CD4-positive, CD25-positive, alpha-beta regulatory T cell (primary cell): ENCODE measurements at regions not wholly inside any gene's neighbourhood (a gene's known extent, or its start where the extent isn't known, plus 50 kb on each side); places are given as distances from the start of the nearest gene placed in this dataset.
"Not testable (repeated sequence)": the region's sequence is repeated elsewhere in the genome, so short reads cannot be mapped to it uniquely, and the experiment has no call there.

Source experiments
- ATAC-seq, 2 donors: fragments of 150-1000 bp; cut with Tn5 transposase; one replicate each; pipeline ENCODE4 v1.10.0; 2021; ENCODE audit warnings: low read depth in 2 of 2, moderate number of reproducible peaks in 2 of 2, moderate library complexity in 1 of 2
- DNase-seq, 3 donors: peaks; one replicate each; pipeline versions ENCODE4 v3.0.0 to v3.0.0-alpha.2; 2012 to 2022; ENCODE audit warnings: mixed read lengths in 1 of 3
- H3K27ac ChIP-seq: one replicate; pipeline ENCODE4 v1.7.0; 2013; ENCODE audit warnings: mild to moderate bottlenecking, low read length; ENCODE audit not compliant: insufficient read depth, poor library complexity, severe bottlenecking
- H3K27me3 ChIP-seq: one replicate; pipeline ENCODE4 v1.7.0; 2013; ENCODE audit warnings: low read length; ENCODE audit not compliant: control insufficient read depth, insufficient read depth
- H3K36me3 ChIP-seq: one replicate; pipeline ENCODE4 v1.7.0; 2013; ENCODE audit warnings: mild to moderate bottlenecking, low read length, moderate library complexity; ENCODE audit not compliant: control insufficient read depth, insufficient read depth
- H3K4me1 ChIP-seq: 2 replicates; pipeline ENCODE4 v1.7.0; 2013; ENCODE audit warnings: mild to moderate bottlenecking, low read length; ENCODE audit not compliant: insufficient read depth, control insufficient read depth, poor library complexity, severe bottlenecking
- H3K4me3 ChIP-seq: one replicate; pipeline ENCODE4 v1.7.0; 2013; ENCODE audit warnings: low read depth, mild to moderate bottlenecking, low read length, moderate library complexity
- H3K9me3 ChIP-seq, 2 experiments: 1 replicate in 1 of 2; 2 replicates in 1 of 2; pipeline ENCODE4 v1.7.0; 2013; ENCODE audit warnings: low read length in 2 of 2, mild to moderate bottlenecking in 1 of 2, moderate library complexity in 1 of 2; ENCODE audit not compliant: control insufficient read depth in 2 of 2
- H3K27ac Mint-ChIP-seq, 3 donors: one replicate each; pipeline ENCODE4 v1.8.0; 2020 to 2022; ENCODE audit warnings: mild to moderate bottlenecking in 3 of 3, mixed read lengths in 3 of 3, moderate library complexity in 2 of 3
- H3K27me3 Mint-ChIP-seq: one replicate; pipeline ENCODE4 v1.8.0; 2022; ENCODE audit warnings: mild to moderate bottlenecking, mixed read lengths
- H3K36me3 Mint-ChIP-seq: one replicate; pipeline ENCODE4 v1.8.0; 2020; ENCODE audit warnings: mixed read lengths
- H3K4me1 Mint-ChIP-seq, 4 donors: one replicate each; pipeline ENCODE4 v1.8.0; 2020 to 2022; ENCODE audit warnings: mixed read lengths in 4 of 4, mild to moderate bottlenecking in 1 of 4
- H3K4me3 Mint-ChIP-seq, 4 donors: one replicate each; pipeline ENCODE4 v1.8.0; 2020 to 2022; ENCODE audit warnings: mild to moderate bottlenecking in 4 of 4, mixed read lengths in 4 of 4, moderate library complexity in 3 of 4
- H3K9me3 Mint-ChIP-seq, 7 donors: one replicate each; pipeline ENCODE4 v1.8.0; 2020 to 2022; ENCODE audit warnings: mixed read lengths in 7 of 7, mild to moderate bottlenecking in 3 of 7, moderate library complexity in 2 of 7

DNA sequence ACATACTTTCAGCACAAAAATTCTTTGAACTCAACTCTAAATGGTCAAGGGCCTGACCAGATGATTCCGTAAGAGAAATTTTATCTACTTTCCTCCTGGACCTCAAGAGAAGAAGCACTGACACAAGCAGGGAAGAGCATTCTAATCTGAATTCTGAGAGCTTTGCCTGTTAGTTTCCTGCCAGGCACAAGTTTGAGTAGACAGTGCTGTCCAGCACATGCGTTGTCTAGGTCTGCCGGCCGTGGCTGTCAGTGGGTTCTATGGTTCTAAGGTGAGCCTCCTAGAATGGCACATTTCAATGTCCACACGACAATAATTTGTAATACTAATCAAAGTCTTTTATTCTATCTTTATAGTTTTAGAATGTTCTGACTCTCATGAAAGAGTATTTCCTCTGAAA, 91.9 kb downstream of the RFPL4B start:
- no peak for ATAC-seq
- H3K4me3 ChIP-seq, result no peak overlapping the region
- no peaks in the 10 kb centered on the region for H3K9me3 Mint-ChIP-seq
- H3K27me3 Mint-ChIP-seq, result peaks cover 4% of the 10 kb centered on the region
- H3K4me3 Mint-ChIP-seq, result no peak overlapping the region
- no peaks in the 10 kb centered on the region for H3K4me1 ChIP-seq
- H3K9me3 ChIP-seq, result no peaks in the 10 kb centered on the region
- H3K27ac ChIP-seq, result no peak overlapping the region
- H3K36me3 ChIP-seq, result no peaks in the 10 kb centered on the region
- no peak for DNase-seq
- no peak overlapping the region for H3K27ac Mint-ChIP-seq
- H3K4me1 Mint-ChIP-seq, result no peaks in the 10 kb centered on the region
- H3K27me3 ChIP-seq, result no peaks in the 10 kb centered on the region
- H3K36me3 Mint-ChIP-seq, result no peaks in the 10 kb centered on the region

DNA sequence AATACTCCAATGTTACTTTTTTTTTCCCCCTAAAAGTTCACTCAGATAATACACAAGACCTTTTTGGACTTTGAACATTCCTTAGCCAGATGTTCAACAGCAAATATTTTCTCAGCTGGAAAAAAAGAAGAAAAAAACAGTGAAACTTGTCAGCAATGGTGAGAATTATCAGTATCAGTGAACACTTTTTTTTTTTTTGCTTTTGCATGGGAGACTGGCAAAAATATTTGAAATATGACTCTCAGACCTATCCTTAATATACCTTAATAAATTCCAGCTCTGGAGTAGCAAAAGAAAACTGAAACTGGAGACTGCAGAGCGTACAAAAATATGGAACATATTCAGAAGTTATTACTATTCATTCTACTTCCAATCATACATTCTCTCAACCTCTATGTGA, 92.3 kb downstream of the RFPL4B start:
- Histone ChIP-seq H3K4me3 (no peak overlapping the region), H3K27me3 (no peaks in the 10 kb centered on the region), H3K4me1 (no peaks in the 10 kb centered on the region), H3K9me3 (no peaks in the 10 kb centered on the region), H3K36me3 (no peaks in the 10 kb centered on the region), H3K27ac (no peak overlapping the region)
- no peak for ATAC-seq
- Mint-ChIP-seq H3K9me3 (no peaks in the 10 kb centered on the region), H3K27ac (no peak overlapping the region), H3K4me1 (no peaks in the 10 kb centered on the region), H3K36me3 (no peaks in the 10 kb centered on the region), H3K4me3 (no peak overlapping the region), H3K27me3 (peaks cover 4% of the 10 kb centered on the region)
- DNase-seq, result no peak

DNA sequence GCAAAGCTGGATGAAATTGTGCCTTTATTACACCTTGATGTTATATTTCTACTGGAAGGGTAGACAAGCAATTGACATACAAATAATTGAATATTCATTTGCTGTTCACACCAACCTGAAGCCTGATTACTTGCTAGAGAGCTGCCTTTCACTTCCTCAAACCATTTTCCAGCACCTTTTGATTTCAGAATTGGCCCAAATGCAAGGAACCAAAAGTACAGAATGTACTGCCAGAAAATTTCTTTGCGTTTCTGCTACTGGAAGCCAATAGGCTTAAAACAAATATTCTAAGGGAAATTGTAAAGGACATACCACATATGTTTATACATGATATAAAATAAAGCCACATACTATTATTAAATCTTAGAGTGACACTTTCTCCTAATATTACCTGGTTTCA, 94.5 kb downstream of the RFPL4B start:
- no peak overlapping the region for H3K27ac ChIP-seq
- no peaks in the 10 kb centered on the region for H3K9me3 ChIP-seq
- Mint-ChIP-seq H3K36me3 (no peaks in the 10 kb centered on the region), H3K27me3 (peaks cover 4% of the 10 kb centered on the region), H3K4me1 (no peaks in the 10 kb centered on the region), H3K27ac (no peak overlapping the region), H3K4me3 (no peak overlapping the region), H3K9me3 (no peaks in the 10 kb centered on the region)
- no peaks in the 10 kb centered on the region for H3K4me1 ChIP-seq
- H3K36me3 ChIP-seq, result no peaks in the 10 kb centered on the region
- DNase-seq (no peak), ATAC-seq (no peak)
- H3K4me3 ChIP-seq, result no peak overlapping the region
- no peaks in the 10 kb centered on the region for H3K27me3 ChIP-seq

- DNase-seq (no peak), ATAC-seq (no peak)
- Mint-ChIP-seq H3K4me3 (no peak overlapping the region), H3K27me3 (peaks cover 8% of the 10 kb centered on the region), H3K9me3 (peaks cover 0 to 1% (median 0%) of the 10 kb centered on the region in 7 donors), H3K36me3 (no peaks in the 10 kb centered on the region), H3K27ac (no peak overlapping the region), H3K4me1 (no peaks in the 10 kb centered on the region)
- Histone ChIP-seq H3K9me3 (no peaks in the 10 kb centered on the region), H3K4me1 (no peaks in the 10 kb centered on the region), H3K36me3 (no peaks in the 10 kb centered on the region), H3K27ac (no peak overlapping the region), H3K4me3 (no peak overlapping the region), H3K27me3 (no peaks in the 10 kb centered on the region)
Observed at GRCh38 chr6:112443179-112444065, 96.3 kb downstream of the RFPL4B start.

GRCh38 chr6:112448786-112449185, 101.7 kb downstream of the RFPL4B start:
- not testable (repeated sequence) for H3K4me3 ChIP-seq, H3K4me3 Mint-ChIP-seq, DNase-seq, H3K36me3 Mint-ChIP-seq, ATAC-seq, H3K36me3 ChIP-seq, H3K27me3 ChIP-seq, H3K4me1 Mint-ChIP-seq, H3K27me3 Mint-ChIP-seq, H3K9me3 ChIP-seq, H3K27ac ChIP-seq, H3K4me1 ChIP-seq, H3K27ac Mint-ChIP-seq
- peaks cover 0 to 12% (median 3%) of the 10 kb centered on the region in 7 donors for H3K9me3 Mint-ChIP-seq

DNA sequence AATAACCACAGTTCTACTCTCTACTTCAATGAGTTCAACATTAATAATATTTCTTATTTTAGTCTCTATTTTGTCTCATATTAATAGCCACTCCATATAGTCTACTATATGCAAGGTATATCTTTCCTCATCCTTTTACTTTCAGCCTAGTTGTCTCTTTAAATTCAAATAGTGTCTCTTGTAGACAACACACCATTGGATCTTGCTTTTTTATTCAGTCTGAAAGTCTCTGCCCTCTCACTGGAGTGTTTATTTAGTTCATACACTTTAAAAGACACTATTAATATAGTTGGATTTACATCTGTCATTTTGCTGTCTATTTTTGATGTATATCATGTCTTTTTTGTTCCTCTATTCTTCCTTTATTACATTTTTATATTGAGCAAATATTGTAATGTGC, 103.5 kb downstream of the RFPL4B start:
- H3K4me1 Mint-ChIP-seq, result no peaks in the 10 kb centered on the region
- H3K27me3 Mint-ChIP-seq, result peaks cover 4% of the 10 kb centered on the region
- Histone ChIP-seq H3K27me3 (no peaks in the 10 kb centered on the region), H3K27ac (no peak overlapping the region), H3K9me3 (no peaks in the 10 kb centered on the region), H3K36me3 (no peaks in the 10 kb centered on the region), H3K4me3 (no peak overlapping the region), H3K4me1 (no peaks in the 10 kb centered on the region)
- H3K4me3 Mint-ChIP-seq, result no peak overlapping the region
- ATAC-seq, result no peak
- no peaks in the 10 kb centered on the region for H3K36me3 Mint-ChIP-seq
- peaks cover 0 to 12% (median 3%) of the 10 kb centered on the region in 7 donors for H3K9me3 Mint-ChIP-seq
- DNase-seq, result no peak
- H3K27ac Mint-ChIP-seq, result no peak overlapping the region

GRCh38 chr6:112457886-112458285, 110.8 kb downstream of the RFPL4B start:
- Histone ChIP-seq H3K36me3 (no peaks in the 10 kb centered on the region), H3K4me1 (no peaks in the 10 kb centered on the region), H3K4me3 (no peak overlapping the region), H3K9me3 (no peaks in the 10 kb centered on the region), H3K27ac (no peak overlapping the region), H3K27me3 (no peaks in the 10 kb centered on the region)
- Mint-ChIP-seq H3K27ac (no peak overlapping the region), H3K9me3 (peaks cover 0 to 4% (median 0%) of the 10 kb centered on the region in 7 donors), H3K36me3 (no peaks in the 10 kb centered on the region), H3K4me1 (no peaks in the 10 kb centered on the region), H3K4me3 (no peak overlapping the region), H3K27me3 (no peaks in the 10 kb centered on the region)
- ATAC-seq (no peak), DNase-seq (no peak)

GRCh38 chr6:112459758-112460304, 112.7 kb downstream of the RFPL4B start:
- Mint-ChIP-seq H3K9me3 (peaks cover 0 to 6% (median 3%) of the 10 kb centered on the region in 7 donors), H3K4me1 (no peaks in the 10 kb centered on the region), H3K27ac (no peak overlapping the region), H3K27me3 (no peaks in the 10 kb centered on the region), H3K4me3 (no peak overlapping the region), H3K36me3 (no peaks in the 10 kb centered on the region)
- ATAC-seq (no peak), DNase-seq (no peak)
- Histone ChIP-seq H3K27ac (no peak overlapping the region), H3K27me3 (no peaks in the 10 kb centered on the region), H3K9me3 (no peaks in the 10 kb centered on the region), H3K4me3 (no peak overlapping the region), H3K4me1 (no peaks in the 10 kb centered on the region), H3K36me3 (no peaks in the 10 kb centered on the region)
